ENCODE measurements at regions not wholly inside any gene's neighbourhood (a gene's known extent, or its start where the extent isn't known, plus 50 kb on each side); places are given as distances from the start of the nearest gene placed in this dataset.
"Not testable (repeated sequence)": the region's sequence is repeated elsewhere in the genome, so short reads cannot be mapped to it uniquely, and the experiment has no call there.

DNA sequence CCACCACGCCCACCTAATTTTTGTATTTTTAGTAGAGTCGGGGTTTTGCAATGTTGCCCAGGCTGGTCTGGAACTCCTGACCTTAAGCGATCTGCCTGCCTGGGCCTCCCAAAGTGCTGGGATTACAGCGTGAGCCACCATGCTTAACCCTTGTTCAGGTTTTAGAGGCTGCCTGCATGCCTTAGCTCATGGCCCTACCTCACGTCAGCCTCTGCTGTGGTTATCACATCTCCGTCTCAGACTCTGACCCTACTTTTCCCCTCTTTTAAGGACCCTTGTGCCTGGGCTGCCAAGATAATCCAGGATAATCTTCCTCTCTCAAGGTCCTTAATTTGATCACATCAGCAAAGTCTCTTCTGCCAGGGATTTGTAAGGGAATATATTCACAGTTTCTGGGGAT, 98.2 kb upstream of the PMAIP1 start:
- no peaks in the 10 kb centered on the region for H3K27me3 ChIP-seq
- H3K27ac ChIP-seq, result no peak overlapping the region
- H3K4me3 ChIP-seq, result no peak overlapping the region
- DNase-seq, result no peak
- TF ChIP-seq POLR2A (IDR thresholded peaks at IDR 0.05), result no peak
- TF ChIP-seq CTCF (IDR thresholded peaks at IDR 0.05), result no peak
- H3K4me1 ChIP-seq, result no peaks in the 10 kb centered on the region
- no peaks in the 10 kb centered on the region for H3K9me3 ChIP-seq
- no peaks in the 10 kb centered on the region for H3K36me3 ChIP-seq
- intact Hi-C loops (cut with DNase I; ENCODE audit: low total_unique reads), result no loop called here

DNA sequence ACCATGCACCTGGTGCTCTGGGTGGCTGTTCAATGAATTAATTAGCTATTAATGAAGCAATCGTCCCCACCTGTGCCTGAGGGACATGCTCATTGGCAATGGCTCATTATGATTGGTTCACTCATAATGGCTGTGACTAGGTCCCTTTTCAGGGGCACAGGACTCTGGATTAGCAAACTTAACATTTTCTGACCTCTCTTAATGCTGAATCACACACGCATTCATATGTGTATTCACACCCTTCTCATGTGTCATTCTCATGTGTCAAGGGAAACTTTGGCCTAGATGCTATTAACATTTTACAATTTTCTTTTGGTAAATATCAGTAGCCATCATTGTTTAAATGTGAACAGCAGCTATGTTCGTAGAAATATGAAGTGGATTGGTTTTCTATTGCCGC, 98.9 kb upstream of the PMAIP1 start:
- intact Hi-C loops (cut with DNase I; ENCODE audit: low total_unique reads), result no loop called here

GRCh38 chr18:59799383-59800015, 100.3 kb upstream of the PMAIP1 start:
- Histone ChIP-seq H3K4me3 (no peak overlapping the region), H3K9me3 (no peaks in the 10 kb centered on the region), H3K36me3 (no peaks in the 10 kb centered on the region), H3K4me1 (no peaks in the 10 kb centered on the region), H3K27me3 (no peaks in the 10 kb centered on the region), H3K27ac (no peak overlapping the region)
- intact Hi-C loops (cut with DNase I; ENCODE audit: low total_unique reads), result no loop called here
- TF ChIP-seq POLR2A (IDR thresholded peaks at IDR 0.05) (no peak), CTCF (IDR thresholded peaks at IDR 0.05) (no peak)
- no peak for DNase-seq

More for the DNA sequence above, 98.9 kb upstream of the PMAIP1 start:
- Histone ChIP-seq H3K36me3 (no peaks in the 10 kb centered on the region), H3K9me3 (no peaks in the 10 kb centered on the region), H3K4me3 (no peak overlapping the region), H3K4me1 (no peaks in the 10 kb centered on the region), H3K27me3 (no peaks in the 10 kb centered on the region), H3K27ac (no peak overlapping the region)
- TF ChIP-seq CTCF (IDR thresholded peaks at IDR 0.05) (no peak), POLR2A (IDR thresholded peaks at IDR 0.05) (no peak)
- DNase-seq, result no peak

DNA sequence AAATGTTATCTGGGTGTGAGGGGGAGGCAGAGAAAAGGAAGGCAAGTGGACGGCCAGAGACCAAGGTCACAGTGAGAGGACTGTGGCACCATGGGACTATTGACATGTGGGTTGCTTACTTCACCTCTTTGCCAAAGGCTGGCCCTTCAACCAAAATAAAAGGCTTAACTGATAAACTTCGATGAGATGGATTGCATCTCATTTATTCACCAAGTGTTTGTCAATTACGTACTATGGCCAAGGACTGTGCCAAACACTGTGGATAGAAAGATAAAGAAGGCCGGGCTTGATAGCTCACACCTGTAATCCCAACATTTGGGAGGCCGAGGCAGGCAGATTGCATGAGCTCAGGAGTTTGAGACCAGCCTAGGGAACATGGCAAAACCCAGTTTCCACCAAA, 98.7 kb upstream of the CCBE1 start:
- no peaks in the 10 kb centered on the region for H3K4me1 ChIP-seq
- no peak overlapping the region for H3K4me3 ChIP-seq
- no peak for DNase-seq
- H3K27ac ChIP-seq, result no peak overlapping the region
- H3K27me3 ChIP-seq, result no peaks in the 10 kb centered on the region
- intact Hi-C loops (cut with DNase I; ENCODE audit: low total_unique reads), result no loop called here
- H3K36me3 ChIP-seq, result no peaks in the 10 kb centered on the region
- no peaks in the 10 kb centered on the region for H3K9me3 ChIP-seq
- TF ChIP-seq POLR2A (IDR thresholded peaks at IDR 0.05) (no peak), CTCF (IDR thresholded peaks at IDR 0.05) (no peak)

- Histone ChIP-seq H3K36me3 (no peaks in the 10 kb centered on the region), H3K4me3 (no peak overlapping the region), H3K4me1 (no peaks in the 10 kb centered on the region), H3K27ac (no peak overlapping the region), H3K27me3 (no peaks in the 10 kb centered on the region), H3K9me3 (no peaks in the 10 kb centered on the region)
- no peak for DNase-seq
- no peak for TF ChIP-seq CTCF (IDR thresholded peaks at IDR 0.05)
- no peak for TF ChIP-seq POLR2A (IDR thresholded peaks at IDR 0.05)
- intact Hi-C loops (cut with DNase I; ENCODE audit: low total_unique reads), result no loop called here
Observed at GRCh38 chr18:59792353-59792752, 95.1 kb upstream of the CCBE1 start.

- H3K36me3 ChIP-seq; H3K27me3 ChIP-seq; H3K4me1 ChIP-seq; intact Hi-C loops (cut with DNase I; ENCODE audit: low total_unique reads); H3K9me3 ChIP-seq; H3K27ac ChIP-seq; H3K4me3 ChIP-seq; DNase-seq: not testable (repeated sequence)
Observed at GRCh38 chr18:59790346-59790936, 93.2 kb upstream of the CCBE1 start.
